ENCODE measurements at regions not wholly inside any gene's neighbourhood (a gene's known extent, or its start where the extent isn't known, plus 50 kb on each side); places are given as distances from the start of the nearest gene placed in this dataset.

GRCh38 chr2:83971547-83971946, 487.5 kb downstream of the SUCLG1 start (continued):
- TF ChIP-seq ZNF318 (IDR thresholded peaks at IDR 0.05; ENCODE audit: borderline replicate concordance in 1 of 2, low read depth in 1 of 2): no peak
- TF ChIP-seq ZNF444 (CRISPR knock-in tag; IDR thresholded peaks at IDR 0.05): no peak
- TF ChIP-seq BRD9 (IDR thresholded peaks at IDR 0.05; ENCODE audit: low read depth, partially characterized antibody): peak; percentile 78
- no peak for TF ChIP-seq NR1H2 (CRISPR knock-in tag; IDR thresholded peaks at IDR 0.05)
- peak; percentile 72; the same call in 1 of the 2 replicates for TF ChIP-seq ZNF395 (CRISPR knock-in tag; IDR thresholded peaks at IDR 0.05)
- TF ChIP-seq MEF2A (IDR thresholded peaks at IDR 0.05; ENCODE audit: control insufficient read depth, low read depth, low read length): 0 out of 2 replicates have a peak, but pooled peaks have one; percentile 58
- TF ChIP-seq U2AF1 (optimal IDR thresholded peaks at IDR 0.05; ENCODE audit: low read depth, low read length): no peak
- no peak for TF ChIP-seq RB1 (IDR thresholded peaks at IDR 0.05; ENCODE audit: low read depth)
- TF ChIP-seq XRCC5 (IDR thresholded peaks at IDR 0.05; ENCODE audit: low read depth, low read length): no peak
- TF ChIP-seq TSHZ1 (CRISPR knock-in tag; IDR thresholded peaks at IDR 0.05): no peak
- TF ChIP-seq, protein P1, sequence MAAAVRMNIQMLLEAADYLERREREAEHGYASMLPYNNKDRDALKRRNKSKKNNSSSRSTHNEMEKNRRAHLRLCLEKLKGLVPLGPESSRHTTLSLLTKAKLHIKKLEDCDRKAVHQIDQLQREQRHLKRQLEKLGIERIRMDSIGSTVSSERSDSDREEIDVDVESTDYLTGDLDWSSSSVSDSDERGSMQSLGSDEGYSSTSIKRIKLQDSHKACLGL (CRISPR knock-in tag; IDR thresholded peaks at IDR 0.05; ENCODE audit: borderline replicate concordance, poor library complexity, severe bottlenecking): no peak
- peak; percentile 97 for TF ChIP-seq STAT5A (IDR thresholded peaks at IDR 0.05; ENCODE audit: borderline replicate concordance, low read length)
- TF ChIP-seq ZNF75A (CRISPR knock-in tag; IDR thresholded peaks at IDR 0.05): no peak
